GM23338 (cell line): ENCODE measurements at regions not wholly inside any gene's neighbourhood (a gene's known extent, or its start where the extent isn't known, plus 50 kb on each side); places are given as distances from the start of the nearest gene placed in this dataset.

Source experiments
- ATAC-seq: fragments of 200-7000 bp; cut with Tn5 transposase; 3 replicates; pipeline ENCODE4 v1.9.1; 2020
- DNase-seq: peaks from one replicate; pipeline ENCODE4 v3.0.0-alpha.2; 2015; ENCODE audit warnings: low spot score
- H2AFZ ChIP-seq: fragments of 200-600 bp; sonication (generic); 2 replicates; pipeline ENCODE4 v1.8.0; 2016; ENCODE audit warnings: antibody characterized with exemption, mild to moderate bottlenecking, moderate library complexity
- H3F3A ChIP-seq: fragments of 200-600 bp; sonication (generic); replicated peaks from 2 replicates; pipeline ENCODE4 v1.8.0; 2017; ENCODE audit warnings: antibody characterized with exemption, mixed run types, low read depth
- H3K27ac ChIP-seq: fragments of 200-600 bp; sonication (generic); 2 replicates; pipeline ENCODE4 v1.6.1; 2016; ENCODE audit warnings: low read depth
- H3K27me3 ChIP-seq: fragments of 200-600 bp; sonication (generic); 2 replicates; pipeline ENCODE4 v1.8.0; 2016; ENCODE audit warnings: mild to moderate bottlenecking, mixed run types, moderate library complexity; ENCODE audit not compliant: insufficient read depth
- H3K36me3 ChIP-seq: fragments of 200-600 bp; sonication (generic); 2 replicates; pipeline ENCODE4 v1.8.0; 2016; ENCODE audit warnings: mild to moderate bottlenecking; ENCODE audit not compliant: insufficient read depth
- H3K4me1 ChIP-seq: fragments of 200-600 bp; sonication (generic); 2 replicates; pipeline ENCODE4 v1.8.0; 2016; ENCODE audit warnings: mild to moderate bottlenecking, moderate library complexity; ENCODE audit not compliant: insufficient read depth
- H3K4me2 ChIP-seq: fragments of 200-600 bp; sonication (generic); 2 replicates; pipeline ENCODE4 v1.7.1; 2017; ENCODE audit warnings: mixed run types
- H3K4me3 ChIP-seq: fragments of 200-600 bp; sonication (generic); 2 replicates; pipeline ENCODE4 v1.6.1; 2016; ENCODE audit warnings: mixed run types
- H3K79me2 ChIP-seq: fragments of 200-600 bp; sonication (generic); replicated peaks from 2 replicates; pipeline ENCODE4 v1.8.0; 2017; ENCODE audit warnings: mild to moderate bottlenecking; ENCODE audit not compliant: insufficient read depth
- H3K9me2 ChIP-seq: fragments of 200-600 bp; sonication (generic); 2 replicates; pipeline ENCODE4 v1.8.0; 2017; ENCODE audit not compliant: insufficient read depth
- H4K20me1 ChIP-seq: fragments of 200-600 bp; sonication (generic); replicated peaks from 2 replicates; pipeline ENCODE4 v1.8.0; 2017; ENCODE audit warnings: mild to moderate bottlenecking; ENCODE audit not compliant: insufficient read depth
- H3K27ac Mint-ChIP-seq: 2 replicates; pipeline ENCODE4 v1.8.0; 2020; ENCODE audit warnings: inconsistent platforms, mild to moderate bottlenecking, moderate library complexity, mixed read lengths
- H3K27me3 Mint-ChIP-seq: 3 replicates; pipeline ENCODE4 v1.8.0; 2022; ENCODE audit warnings: low read depth, mild to moderate bottlenecking, moderate library complexity, mixed read lengths, inconsistent platforms; ENCODE audit not compliant: insufficient read depth, poor library complexity
- H3K36me3 Mint-ChIP-seq: 3 replicates; pipeline ENCODE4 v1.8.0; 2021; ENCODE audit warnings: low read depth, mild to moderate bottlenecking, inconsistent platforms, moderate library complexity, mixed read lengths
- H3K4me1 Mint-ChIP-seq: 3 replicates; pipeline ENCODE4 v1.8.0; 2020; ENCODE audit warnings: mild to moderate bottlenecking, inconsistent platforms, mixed read lengths
- H3K4me3 Mint-ChIP-seq: 3 replicates; pipeline ENCODE4 v1.8.0; 2021; ENCODE audit warnings: moderate library complexity, mild to moderate bottlenecking, inconsistent platforms, mixed read lengths
- H3K9me3 Mint-ChIP-seq: 3 replicates; pipeline ENCODE4 v1.8.0; 2020; ENCODE audit warnings: moderate library complexity, mild to moderate bottlenecking, inconsistent platforms, mixed read lengths
- CTCF ChIP-seq, 2 experiments: fragments of 200-600 bp in 1 of 2; sonication (generic) in 1 of 2; conservative IDR thresholded peaks; 2 replicates each; pipeline versions ENCODE4 v1.5.1 to v1.6.1; 2016 to 2017; ENCODE audit warnings: antibody characterized with exemption in 2 of 2, low read depth in 2 of 2, mild to moderate bottlenecking in 2 of 2, moderate library complexity in 1 of 2
- ETS1 ChIP-seq: IDR thresholded peaks from 2 replicates; pipeline ENCODE4 v1.6.1; 2016; ENCODE audit warnings: antibody characterized with exemption
- EZH2 ChIP-seq: fragments of 200-600 bp; sonication (generic); IDR thresholded peaks from one replicate; pipeline ENCODE4 v1.8.0; 2017; ENCODE audit warnings: antibody characterized with exemption, mild to moderate bottlenecking, low read depth; ENCODE audit not compliant: unreplicated experiment
- EZH2phosphoT487 ChIP-seq: fragments of 200-600 bp; sonication (generic); IDR thresholded peaks from one replicate; pipeline ENCODE4 v1.8.1; 2018; ENCODE audit warnings: antibody characterized with exemption; ENCODE audit not compliant: unreplicated experiment
- JUNB ChIP-seq: IDR thresholded peaks from one replicate; pipeline ENCODE4 v1.6.1; 2016; ENCODE audit warnings: antibody characterized with exemption; ENCODE audit not compliant: unreplicated experiment
- NANOG ChIP-seq: IDR thresholded peaks from 2 replicates; pipeline ENCODE4 v1.6.1; 2016; ENCODE audit warnings: antibody characterized with exemption, borderline replicate concordance
- REST ChIP-seq: IDR thresholded peaks from one replicate; pipeline ENCODE4 v1.6.1; 2018; ENCODE audit warnings: antibody characterized with exemption; ENCODE audit not compliant: unreplicated experiment
- STAT1 ChIP-seq: IDR thresholded peaks from one replicate; pipeline ENCODE4 v1.6.1; 2016; ENCODE audit warnings: antibody characterized with exemption; ENCODE audit not compliant: unreplicated experiment
- ZNF331 ChIP-seq: fragments of 250-450 bp; sonication (Bioruptor Pico); IDR thresholded peaks from 2 replicates; pipeline ENCODE4 v1.5.0; 2020; ENCODE audit warnings: low read depth, mild to moderate bottlenecking, moderate library complexity

- TF ChIP-seq EZH2phosphoT487, result no peak
- TF ChIP-seq NANOG, result no peak
- no peak for TF ChIP-seq EZH2
- no peak for TF ChIP-seq CTCF (conservative IDR thresholded peaks at IDR 0.05; ENCODE audit: low read depth in 2 of 2)
- TF ChIP-seq JUNB, result no peak
- TF ChIP-seq ZNF331, result no peak
- no peak for TF ChIP-seq REST
Measured at GRCh38 chr1:214935258-214935657, 147.3 kb upstream of the KCNK2 start (continued).

GRCh38 chr1:214939180-214939579 lies 143.4 kb upstream of the KCNK2 start:
- H3K4me1 Mint-ChIP-seq, result peaks cover 2% of the 10 kb centered on the region; the same call in 2 of the 3 replicates
- Histone ChIP-seq H3K4me2 (no peak overlapping the region), H2AFZ (no peak overlapping the region), H3K79me2 (no peaks in the 10 kb centered on the region), H3K9me2 (no peaks in the 10 kb centered on the region), H3K36me3 (no peaks in the 10 kb centered on the region), H3K4me1 (no peaks in the 10 kb centered on the region), H3F3A (no peaks in the 10 kb centered on the region), H3K27me3 (no peaks in the 10 kb centered on the region), H4K20me1 (no peaks in the 10 kb centered on the region), H3K27ac (no peak overlapping the region), H3K4me3 (no peak overlapping the region)
- H3K27ac Mint-ChIP-seq, result no peak overlapping the region
- TF ChIP-seq ETS1, result no peak
- no peak for TF ChIP-seq STAT1
- H3K36me3 Mint-ChIP-seq, result no peaks in the 10 kb centered on the region
- no peaks in the 10 kb centered on the region for H3K9me3 Mint-ChIP-seq
- no peak overlapping the region for H3K4me3 Mint-ChIP-seq
- ATAC-seq (no peak), DNase-seq (no peak)
- H3K27me3 Mint-ChIP-seq, result no peaks in the 10 kb centered on the region
